H1 (cell line): ENCODE measurements at regions not wholly inside any gene's neighbourhood (a gene's known extent, or its start where the extent isn't known, plus 50 kb on each side); places are given as distances from the start of the nearest gene placed in this dataset.

Experiments
- CTCF ChIA-PET: fragments of 300-600 bp; sonication (Branson Sonifier 250); formaldehyde crosslinking; loops from one replicate; lab custom pipeline; 2021; ENCODE audit not compliant: partially characterized antibody; lab: Charles Lee
- POLR2A ChIA-PET: fragments of 300-600 bp; sonication (Branson Sonifier 250); formaldehyde crosslinking; loops from one replicate; lab custom pipeline; 2021; ENCODE audit warnings: inconsistent platforms; ENCODE audit not compliant: partially characterized antibody; lab: Charles Lee
- DNase-seq, 2 experiments: peaks; one replicate each; pipeline versions ENCODE4 v3.0.0 to v3.0.0-alpha.2; 2010 to 2022; ENCODE audit warnings: low spot score in 2 of 2, low read depth in 1 of 2, mixed read lengths in 1 of 2
- FAIRE-seq: peaks from 2 replicates; lab custom pipeline; 2011; peaks lifted over from hg19 to GRCh38; lab: Jason Lieb, UNC
- H2AFZ ChIP-seq: 2 replicates; pipeline ENCODE4 v1.8.1; 2012; ENCODE audit warnings: low read length, inconsistent platforms
- H2AK5ac ChIP-seq: 2 replicates; pipeline ENCODE4 v1.6.1; 2013; ENCODE audit warnings: low read depth, low read length
- H2BK120ac ChIP-seq: replicated peaks from 2 replicates; pipeline ENCODE3; 2013; ENCODE audit warnings: low read depth, low read length, inconsistent platforms
- H2BK12ac ChIP-seq: 2 replicates; pipeline ENCODE4 v1.6.1; 2013; ENCODE audit warnings: low read depth, low read length
- H2BK15ac ChIP-seq: 2 replicates; pipeline ENCODE4 v1.6.1; 2013; ENCODE audit warnings: low read length
- H2BK20ac ChIP-seq: 2 replicates; pipeline ENCODE4 v1.6.1; 2013; ENCODE audit warnings: low read length
- H2BK5ac ChIP-seq: 2 replicates; pipeline ENCODE4 v1.6.1; 2013; ENCODE audit warnings: low read depth, low read length
- H3K14ac ChIP-seq: 2 replicates; pipeline ENCODE4 v1.6.1; 2013; ENCODE audit warnings: inconsistent platforms; ENCODE audit not compliant: insufficient read length
- H3K18ac ChIP-seq: 2 replicates; pipeline ENCODE4 v1.6.1; 2013; ENCODE audit warnings: low read length; ENCODE audit errors: extremely low read depth
- H3K23ac ChIP-seq: 2 replicates; pipeline ENCODE4 v1.6.1; 2013; ENCODE audit warnings: inconsistent platforms; ENCODE audit not compliant: insufficient read length
- H3K23me2 ChIP-seq: 2 replicates; pipeline ENCODE4 v1.6.1; 2013; ENCODE audit warnings: low read depth, low read length
- H3K27ac ChIP-seq: 2 replicates; pipeline ENCODE4 v1.6.1; 2011; ENCODE audit warnings: low read depth, low read length, inconsistent platforms
- H3K27me3 ChIP-seq, 4 experiments: replicated peaks in 1 of 4; 1 replicate in 1 of 4; 2 replicates in 3 of 4; pipeline versions ENCODE4 v1.6.1 to v1.8.1; 2011 to 2013; ENCODE audit warnings: low read length in 3 of 4, mild to moderate bottlenecking in 3 of 4, inconsistent platforms in 2 of 4, mixed read lengths in 2 of 4, moderate library complexity in 1 of 4; ENCODE audit not compliant: control insufficient read depth in 3 of 4, insufficient read depth in 3 of 4; ENCODE audit errors: extremely low read depth in 1 of 4
- H3K36me3 ChIP-seq, 4 experiments: 2 replicates each; pipeline versions ENCODE4 v1.6.1 to v1.8.1; 2011 to 2013; ENCODE audit warnings: mild to moderate bottlenecking in 4 of 4, low read length in 3 of 4, moderate library complexity in 2 of 4, control low read depth in 1 of 4, inconsistent platforms in 1 of 4; ENCODE audit not compliant: insufficient read depth in 4 of 4, control insufficient read depth in 2 of 4
- H3K4ac ChIP-seq: replicated peaks from 2 replicates; pipeline ENCODE3; 2013; ENCODE audit warnings: low read length, low read depth, mixed read lengths, inconsistent platforms; ENCODE audit not compliant: insufficient read length
- H3K4me1 ChIP-seq, 4 experiments: replicated peaks in 1 of 4; 1 replicate in 1 of 4; 2 replicates in 3 of 4; pipeline versions ENCODE4 v1.6.1 to v1.8.1; 2011 to 2013; ENCODE audit warnings: low read length in 3 of 4, inconsistent platforms in 2 of 4, mixed read lengths in 1 of 4; ENCODE audit not compliant: insufficient read depth in 4 of 4, control insufficient read depth in 3 of 4
- H3K4me2 ChIP-seq, 2 experiments: 2 replicates each; pipeline versions ENCODE4 v1.6.1 to v1.8.1; 2011 to 2013; ENCODE audit warnings: low read depth in 2 of 2, low read length in 2 of 2, control low read depth in 1 of 2, inconsistent platforms in 1 of 2, mild to moderate bottlenecking in 1 of 2; ENCODE audit not compliant: insufficient read depth in 1 of 2
- H3K4me3 ChIP-seq, 4 experiments: fragments of 200-600, 300-600 bp in 1 of 4; sonication (generic), shearing (Covaris generic), sonication (Bioruptor Twin) in 1 of 4; 2 replicates each; pipeline versions ENCODE4 v1.5.1 to v1.8.1; 2011 to 2016; ENCODE audit warnings: low read length in 4 of 4, low read depth in 3 of 4, control low read depth in 2 of 4, inconsistent platforms in 2 of 4, mild to moderate bottlenecking in 2 of 4, mixed read lengths in 1 of 4, moderate library complexity in 1 of 4; ENCODE audit not compliant: insufficient read depth in 2 of 4; ENCODE audit errors: extremely low read depth in 1 of 4
- H3K56ac ChIP-seq: replicated peaks from 2 replicates; pipeline ENCODE3; 2013; ENCODE audit warnings: low read depth, mild to moderate bottlenecking, mixed read lengths, low read length, inconsistent platforms; ENCODE audit not compliant: insufficient read length
- H3K79me1 ChIP-seq: 2 replicates; pipeline ENCODE4 v1.6.1; 2013; ENCODE audit warnings: low read depth, low read length, control low read depth
- H3K79me2 ChIP-seq, 2 experiments: 2 replicates each; pipeline versions ENCODE4 v1.6.1 to v1.8.1; 2012 to 2013; ENCODE audit warnings: low read length in 2 of 2, mild to moderate bottlenecking in 2 of 2, inconsistent platforms in 1 of 2; ENCODE audit not compliant: insufficient read depth in 2 of 2, control insufficient read depth in 1 of 2
- H3K9ac ChIP-seq, 4 experiments: replicated peaks in 1 of 4; 1 replicate in 1 of 4; 2 replicates in 3 of 4; pipeline versions ENCODE4 v1.6.1 to v1.8.1; 2011 to 2013; ENCODE audit warnings: low read depth in 3 of 4, low read length in 3 of 4, control low read depth in 2 of 4, mild to moderate bottlenecking in 2 of 4, moderate library complexity in 2 of 4, inconsistent platforms in 1 of 4; ENCODE audit errors: extremely low read depth in 1 of 4
- H3K9me3 ChIP-seq, 2 experiments: 2 replicates each; pipeline versions ENCODE4 v1.6.1 to v1.8.1; 2012 to 2013; ENCODE audit warnings: mild to moderate bottlenecking in 2 of 2, moderate library complexity in 2 of 2, control low read depth in 1 of 2, inconsistent platforms in 1 of 2, low read depth in 1 of 2, low read length in 1 of 2, mixed read lengths in 1 of 2; ENCODE audit not compliant: insufficient read depth in 2 of 2
- H4K20me1 ChIP-seq, 2 experiments: replicated peaks in 1 of 2; 2 replicates each; pipeline versions ENCODE3 to v1.8.1; 2011 to 2013; ENCODE audit warnings: inconsistent platforms in 2 of 2, low read length in 2 of 2, mild to moderate bottlenecking in 1 of 2; ENCODE audit not compliant: insufficient read depth in 2 of 2, control insufficient read depth in 1 of 2
- H4K5ac ChIP-seq: 2 replicates; pipeline ENCODE4 v1.6.1; 2013; ENCODE audit warnings: low read length, low read depth, mixed read lengths, inconsistent platforms; ENCODE audit not compliant: insufficient read length
- H4K8ac ChIP-seq: 2 replicates; pipeline ENCODE4 v1.8.0; 2013; ENCODE audit warnings: mild to moderate bottlenecking, moderate library complexity, low read length, inconsistent platforms; ENCODE audit not compliant: insufficient read depth; ENCODE audit errors: extremely low read depth
- H4K91ac ChIP-seq: replicated peaks from 2 replicates; pipeline ENCODE3; 2013; ENCODE audit warnings: low read length, mixed read lengths, inconsistent platforms; ENCODE audit not compliant: insufficient read length
- BRCA1 ChIP-seq: IDR thresholded peaks from 2 replicates; pipeline ENCODE4 v1.6.1; 2012; ENCODE audit warnings: low read depth, low read length, improper control_type of control experiment
- CREB1 ChIP-seq: IDR thresholded peaks from 2 replicates; pipeline ENCODE4 v1.6.1; 2012; ENCODE audit warnings: inconsistent platforms
- HDAC6 ChIP-seq: IDR thresholded peaks from one replicate; pipeline ENCODE4 v1.7.1; 2012; ENCODE audit warnings: low read depth, mild to moderate bottlenecking, inconsistent platforms, low read length, moderate library complexity
- RFX5 ChIP-seq: IDR thresholded peaks from 2 replicates; pipeline ENCODE4 v1.6.1; 2011; ENCODE audit warnings: low read depth, low read length, improper control_type of control experiment, borderline replicate concordance
- TCF12 ChIP-seq: IDR thresholded peaks from 2 replicates; pipeline ENCODE4 v1.6.1; 2011; ENCODE audit warnings: low read depth, mild to moderate bottlenecking, low read length
- whole genome bisulfite sequencing, 2 experiments: shearing (Covaris generic) in 1 of 2; methylation state at CpG; one replicate each; pipeline versions ENCODE4 v1.1.6 to v1.1.7; 2013 to 2015; ENCODE audit warnings: low lambda C conversion rate in 2 of 2, mixed read lengths in 2 of 2, inconsistent platforms in 1 of 2, low coverage in 1 of 2, missing lambda C conversion rate in 1 of 2; ENCODE audit not compliant: insufficient replicate concordance in 2 of 2, insufficient coverage in 1 of 2, insufficient read length in 1 of 2; ENCODE audit errors: extremely low coverage in 1 of 2, missing lambda C conversion rate in 1 of 2; 5-methylcytosine and 5-hydroxymethylcytosine counted together

GRCh38 chr4:100632163-100632562 is 114.3 kb upstream of the EMCN start:
- Histone ChIP-seq H2BK5ac (no peak overlapping the region), H4K20me1 (no peaks in the 10 kb centered on the region), H3K36me3 (no peaks in the 10 kb centered on the region), H3K4ac (no peak overlapping the region), H3K9ac (no peak overlapping the region), H4K91ac (no peak overlapping the region), H3K9me3 (no peaks in the 10 kb centered on the region), H3K4me2 (no peak overlapping the region), H3K18ac (no peak overlapping the region), H3K27me3 (no peaks in the 10 kb centered on the region), H3K4me1 (no peaks in the 10 kb centered on the region), H4K8ac (no peak overlapping the region), H3K14ac (no peak overlapping the region), H3K56ac (no peak overlapping the region), H2AK5ac (no peak overlapping the region), H2BK12ac (no peak overlapping the region), H3K23me2 (no peaks in the 10 kb centered on the region; the same call in 1 of the 2 replicates), H3K79me2 (no peaks in the 10 kb centered on the region), H2BK120ac (no peak overlapping the region), H4K5ac (no peak overlapping the region), H3K79me1 (no peaks in the 10 kb centered on the region), H2BK20ac (no peak overlapping the region), H3K23ac (no peak overlapping the region), H2BK15ac (no peak overlapping the region), H3K4me3 (no peak overlapping the region), H2AFZ (no peak overlapping the region), H3K27ac (no peak overlapping the region)
- CTCF ChIA-PET, result no interaction called here
- 97% methylated on average over 2 of the region's 2 CpGs; no CpG with 5 or more reads in 1 of the 2 experiments for WGBS, 2 experiments
- FAIRE-seq (no peak), DNase-seq (no peak)
- TF ChIP-seq CREB1 (no peak), TCF12 (no peak), BRCA1 (no peak), HDAC6 (no peak), RFX5 (no peak)
- POLR2A ChIA-PET, result no interaction called here
